ENCODE measurements at regions not wholly inside any gene's neighbourhood (a gene's known extent, or its start where the extent isn't known, plus 50 kb on each side); places are given as distances from the start of the nearest gene placed in this dataset.
"Not testable (repeated sequence)": the region's sequence is repeated elsewhere in the genome, so short reads cannot be mapped to it uniquely, and the experiment has no call there.

DNA sequence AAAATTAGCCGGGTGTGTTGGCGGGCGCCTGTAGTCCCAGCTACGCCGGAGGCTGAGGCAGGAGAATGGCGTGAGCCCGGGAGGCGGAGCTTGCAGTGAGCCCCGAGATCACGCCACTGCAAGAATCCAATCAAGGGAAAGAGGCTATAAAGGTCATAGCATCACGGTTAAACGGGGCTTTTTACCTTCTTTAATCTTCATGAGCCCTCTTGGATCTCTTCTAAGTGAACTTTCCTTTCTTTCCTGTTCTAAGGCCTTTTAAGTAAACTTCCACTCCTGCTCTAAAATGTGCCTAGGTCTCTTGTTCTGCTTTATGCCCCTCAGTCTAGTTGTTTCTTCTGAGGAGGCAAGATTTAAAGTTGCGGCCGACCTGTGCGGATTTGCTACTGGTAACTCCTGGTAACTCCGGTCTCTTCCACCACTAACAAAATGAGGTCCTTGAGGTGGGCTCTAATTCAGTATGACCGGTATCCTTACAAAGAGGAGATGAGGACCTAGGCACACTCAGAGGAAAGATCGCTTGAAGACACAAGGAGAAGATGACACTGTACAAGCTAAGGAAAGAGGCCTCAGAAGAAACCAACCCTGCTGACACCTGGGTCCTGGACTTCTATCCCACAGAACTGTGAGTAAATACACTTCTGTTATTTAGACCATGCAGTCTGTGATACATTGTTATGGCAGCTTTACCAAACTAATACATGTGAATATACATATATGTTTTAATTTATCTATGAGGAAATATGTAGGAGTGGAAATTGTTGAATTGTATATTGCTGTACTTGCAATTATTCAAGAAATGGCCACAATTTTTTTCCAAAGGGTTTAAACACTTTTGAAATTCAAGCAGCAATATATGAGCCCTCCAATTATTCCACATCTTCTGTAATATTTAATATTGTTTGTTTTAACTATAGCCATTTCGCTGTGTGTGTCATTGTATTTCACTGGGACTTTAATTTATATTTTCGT is 331.5 kb upstream of the CNTNAP2 start:
- no peak for DNase-seq

DNA sequence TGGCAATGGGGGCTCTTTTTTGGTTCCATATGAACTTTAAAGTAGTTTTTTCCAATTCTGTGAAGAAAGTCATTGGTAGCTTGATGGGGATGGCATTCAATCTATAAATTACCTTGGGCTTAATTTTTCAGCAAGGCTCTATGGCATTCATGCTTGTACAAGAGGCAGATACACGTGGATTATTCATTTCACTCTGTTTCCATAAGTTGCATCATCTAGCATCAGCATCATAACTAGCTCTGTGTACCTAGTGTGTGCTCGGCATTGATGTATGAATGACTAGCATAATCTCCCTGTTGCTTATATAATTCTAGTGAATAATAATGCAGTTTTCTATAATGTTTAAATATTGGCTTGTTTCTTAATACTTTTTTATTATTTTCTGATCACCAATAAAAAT is 335.2 kb upstream of the CNTNAP2 start:
- not testable (repeated sequence) for DNase-seq

GRCh38 chr7:145779140-145779539 is 337.5 kb upstream of the CNTNAP2 start:
- no peak for DNase-seq

DNA sequence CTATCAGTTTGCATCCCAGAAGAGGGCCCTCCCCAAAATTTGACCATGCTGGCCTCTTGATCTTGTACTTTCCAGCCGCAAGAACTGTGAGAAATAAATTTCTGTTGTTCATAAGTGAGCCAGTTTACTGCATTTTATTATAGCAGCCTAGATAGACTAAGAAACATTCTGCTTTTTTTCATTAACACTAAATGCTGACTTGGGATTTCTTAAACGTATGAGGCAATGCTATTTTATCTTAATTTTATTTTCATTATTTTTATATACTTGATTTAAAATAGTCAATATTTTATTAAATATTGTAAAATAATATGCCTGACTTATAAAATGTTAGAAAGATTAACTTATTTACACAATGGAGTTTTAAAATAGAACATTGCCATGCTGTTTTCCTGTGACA is 341.8 kb upstream of the CNTNAP2 start:
- DNase-seq: no peak

GRCh38 chr7:145753004-145753403 is 363.6 kb upstream of the CNTNAP2 start:
- no peak for DNase-seq

DNA sequence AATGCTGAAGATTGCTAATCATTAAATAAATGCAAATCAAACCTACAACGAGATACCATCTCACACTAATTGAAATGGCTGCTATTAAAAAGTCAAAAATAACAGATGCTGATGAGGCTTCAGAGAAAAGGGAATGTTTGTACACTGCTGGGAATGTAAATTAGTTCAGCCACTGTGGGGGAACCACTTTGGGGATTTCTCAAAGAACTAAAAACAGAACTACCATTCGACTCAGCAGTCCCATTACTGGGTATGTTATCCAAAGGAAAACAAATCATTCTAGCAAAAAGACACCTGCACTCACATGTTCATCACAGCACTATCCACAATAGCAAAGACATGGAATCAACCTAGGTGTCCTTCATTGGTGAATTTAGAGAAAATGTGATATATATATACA is 379.0 kb upstream of the CNTNAP2 start:
- no peak for DNase-seq

- no peak for DNase-seq
These were observed 381.5 kb upstream of the CNTNAP2 start for GRCh38 chr7:145735061-145735460.

- DNase-seq: no peak
These were observed 384.1 kb upstream of the CNTNAP2 start for GRCh38 chr7:145732521-145732920.

GRCh38 chr7:145729691-145730090 is 386.9 kb upstream of the CNTNAP2 start:
- DNase-seq: no peak

GRCh38 chr7:145718129-145718528 is 398.5 kb upstream of the CNTNAP2 start:
- DNase-seq: no peak

DNA sequence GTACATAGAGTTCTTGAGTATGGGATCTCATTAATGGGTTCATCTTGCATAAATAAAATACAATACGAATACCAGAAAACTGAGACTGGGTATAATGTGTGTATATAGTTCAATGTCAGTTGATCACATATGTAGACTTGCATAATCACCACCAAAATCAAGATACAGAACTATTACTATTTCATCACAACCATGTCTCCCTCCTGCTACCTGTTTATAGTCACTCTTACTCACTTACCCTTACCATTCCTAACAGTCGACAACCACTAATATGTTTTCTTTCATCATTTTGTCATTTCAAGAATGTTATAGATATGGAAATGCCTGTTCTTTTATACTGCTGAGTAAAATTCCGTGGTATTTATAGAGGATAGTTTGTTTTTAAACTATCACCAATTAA is 416.1 kb upstream of the CNTNAP2 start:
- no peak for DNase-seq

GRCh38 chr7:145698526-145699262 is 417.9 kb upstream of the CNTNAP2 start:
- DNase-seq: no peak

DNA sequence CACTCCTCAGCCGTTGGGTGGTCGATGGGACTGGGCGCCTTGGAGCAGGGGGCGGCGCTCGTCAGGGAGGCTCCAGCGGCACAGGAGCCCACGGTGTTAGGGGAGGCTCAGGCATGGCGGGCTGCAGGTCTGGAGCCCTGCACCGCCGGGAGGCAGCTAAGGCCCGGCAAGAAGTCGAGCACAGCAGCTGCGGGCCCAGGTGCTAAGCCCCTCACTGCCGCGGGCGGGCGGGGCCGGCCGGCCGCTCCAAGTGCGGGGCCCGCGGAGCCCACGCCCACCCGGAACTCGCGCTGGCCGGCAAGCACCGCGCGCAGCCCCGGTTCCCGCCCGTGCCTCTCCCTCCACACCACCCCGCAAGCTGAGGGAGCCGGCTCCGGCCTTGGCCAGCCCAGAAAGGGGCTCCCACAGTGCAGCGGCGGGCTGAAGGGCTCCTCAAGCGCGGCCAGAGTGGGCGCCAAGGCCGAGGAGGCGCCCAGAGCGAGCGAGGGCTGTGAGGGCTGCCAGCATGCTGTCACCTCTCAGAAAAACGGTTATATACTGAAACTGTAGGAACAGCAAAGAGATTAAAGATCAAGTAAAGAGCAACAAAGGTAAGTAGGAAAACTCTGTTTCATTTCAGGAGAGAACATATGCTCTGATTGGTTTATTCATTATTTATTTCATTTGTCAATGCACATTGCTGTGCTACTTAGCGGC is 419.0 kb upstream of the CNTNAP2 start:
- DNase-seq: not testable (repeated sequence)

- no peak for DNase-seq
These were observed 420.5 kb upstream of the CNTNAP2 start for GRCh38 chr7:145696071-145696470.

DNA sequence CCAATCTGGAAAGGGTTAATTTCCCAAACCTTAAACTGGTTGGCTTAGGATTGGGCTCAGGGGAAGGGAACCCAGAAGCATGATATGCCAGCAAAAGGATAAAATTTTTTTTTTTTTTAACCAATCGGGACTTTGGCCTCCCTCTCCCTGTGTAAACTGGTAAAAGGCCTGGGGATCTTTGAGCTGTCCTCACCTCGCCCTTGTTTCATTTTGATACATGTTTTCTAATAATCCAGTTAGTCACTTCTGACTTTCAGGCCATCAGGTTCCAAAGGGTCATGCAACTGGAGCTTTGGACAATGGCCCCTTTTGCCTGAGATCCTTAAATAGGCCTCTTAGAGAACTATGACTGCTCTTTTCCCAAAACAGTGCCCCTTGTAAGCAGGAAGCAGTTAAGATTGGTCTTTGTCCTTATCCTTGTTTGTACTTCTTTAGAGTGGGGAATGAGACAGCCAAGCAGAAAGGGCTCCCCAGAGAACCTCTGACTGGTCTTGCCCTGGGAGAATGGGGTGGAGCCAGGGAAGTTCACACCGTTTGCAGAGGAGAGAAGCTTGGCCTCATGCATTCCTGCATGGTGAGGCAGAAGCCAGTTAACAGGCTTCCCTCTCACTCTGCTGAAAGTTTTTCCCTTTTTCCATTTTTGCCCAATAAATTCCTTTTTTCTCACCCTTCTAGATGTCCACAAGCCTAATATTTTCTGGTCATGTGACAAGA is 424.2 kb upstream of the CNTNAP2 start:
- DNase-seq: no peak

- DNase-seq: no peak
These were observed 425.2 kb upstream of the CNTNAP2 start for GRCh38 chr7:145691377-145691914.

- no peak for DNase-seq
These were observed 435.0 kb upstream of the CNTNAP2 start for GRCh38 chr7:145681646-145682045.

GRCh38 chr7:145681159-145681558 is 435.4 kb upstream of the CNTNAP2 start:
- no peak for DNase-seq

- DNase-seq: no peak
These were observed 450.9 kb upstream of the CNTNAP2 start for GRCh38 chr7:145665499-145666258.

GRCh38 chr7:145655666-145656065 is 460.9 kb upstream of the CNTNAP2 start:
- DNase-seq: no peak

DNA sequence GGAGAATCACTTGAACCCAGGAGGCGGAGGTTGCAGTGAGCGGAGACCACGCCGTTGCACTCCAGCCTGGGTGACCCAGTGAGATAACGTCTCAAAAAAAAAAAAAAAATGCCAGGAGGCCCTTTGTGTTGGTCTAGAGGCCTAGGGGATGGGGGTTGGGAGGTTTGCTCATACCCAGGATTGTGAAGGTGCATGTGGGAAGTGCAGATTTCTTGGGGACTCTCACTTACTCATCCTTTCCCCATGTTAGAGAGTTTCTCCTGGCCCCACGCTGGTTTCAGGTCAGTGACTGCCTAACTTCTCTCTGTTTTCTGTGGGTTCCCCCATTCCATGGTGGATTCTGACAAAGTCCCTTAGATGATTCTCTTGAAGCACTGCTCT is 471.5 kb upstream of the CNTNAP2 start:
- DNase-seq: no peak

All from GF-D8 (cell line).